Spinal cord (tissue), 9 donors: ENCODE measurements at regions not wholly inside any gene's neighbourhood (a gene's known extent, or its start where the extent isn't known, plus 50 kb on each side); places are given as distances from the start of the nearest gene placed in this dataset.
A peak's percentile ranks its signal among the peaks of the same experiment; 100 is the strongest.

ENCODE experiments used
- DNase-seq, 6 donors: peaks; one replicate each; pipeline versions ENCODE4 v3.0.0 to v3.0.0-alpha.2; 2013 to 2015; ENCODE audit warnings: low spot score in 6 of 6, low read depth in 4 of 6
- H3K27ac ChIP-seq: one replicate; pipeline ENCODE4 v1.5.1; 2013; ENCODE audit warnings: low read depth, low read length, control low read depth
- H3K27me3 ChIP-seq: one replicate; pipeline ENCODE4 v1.6.1; 2013; ENCODE audit warnings: low read length; ENCODE audit not compliant: control insufficient read depth, insufficient read depth
- H3K36me3 ChIP-seq: one replicate; pipeline ENCODE4 v1.6.1; 2013; ENCODE audit warnings: low read length; ENCODE audit not compliant: control insufficient read depth, insufficient read depth
- H3K4me1 ChIP-seq: one replicate; pipeline ENCODE4 v1.6.1; 2013; ENCODE audit warnings: low read length; ENCODE audit not compliant: control insufficient read depth, insufficient read depth
- H3K4me3 ChIP-seq: one replicate; pipeline ENCODE4 v1.5.1; 2013; ENCODE audit warnings: low read depth, low read length, control low read depth
- H3K9me3 ChIP-seq: one replicate; pipeline ENCODE4 v1.6.1; 2013; ENCODE audit warnings: low read length; ENCODE audit not compliant: control insufficient read depth, insufficient read depth
- WGBS: methylation state at CpG from one replicate; pipeline ENCODE4 v1.1.5; 2013; ENCODE audit warnings: missing lambda C conversion rate; ENCODE audit not compliant: insufficient coverage; 5-methylcytosine and 5-hydroxymethylcytosine counted together
- donor health status: healthy.

GRCh38 chr2:33877348-33878016 lies 278.4 kb upstream of the FAM98A start:
- Histone ChIP-seq H3K9me3 (no peaks in the 10 kb centered on the region), H3K27me3 (no peaks in the 10 kb centered on the region), H3K4me1 (no peaks in the 10 kb centered on the region), H3K4me3 (no peak overlapping the region), H3K36me3 (no peaks in the 10 kb centered on the region), H3K27ac (no peak overlapping the region)
- 94% methylated on average over 3 of the region's 6 CpGs for WGBS
- no peak for DNase-seq

DNA sequence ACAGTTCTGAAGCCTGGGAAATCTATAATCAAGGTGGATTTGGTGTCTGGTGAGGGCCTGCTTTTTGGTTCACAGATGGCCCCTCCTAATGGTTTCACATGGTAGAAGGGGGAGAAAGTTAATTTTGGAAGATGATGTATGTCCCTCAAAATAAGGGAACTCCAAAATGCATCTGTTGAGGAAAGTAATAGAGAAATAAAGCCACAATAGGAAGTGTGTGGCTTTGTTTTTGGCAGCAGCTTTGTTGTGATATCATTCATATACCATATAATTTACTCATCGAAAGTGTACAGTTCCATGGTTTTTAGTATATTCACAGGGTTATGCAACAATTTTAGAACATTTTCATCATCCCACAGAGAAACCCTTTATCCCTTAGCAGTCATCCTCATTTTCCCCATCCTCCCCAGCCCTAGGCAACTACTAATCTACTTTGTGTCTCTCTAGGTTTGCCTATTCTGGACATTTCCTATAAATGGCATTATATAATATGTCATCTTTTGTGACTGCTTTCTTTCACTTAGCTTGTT lies 274.0 kb upstream of the FAM98A start:
- Histone ChIP-seq H3K36me3 (no peaks in the 10 kb centered on the region), H3K9me3 (no peaks in the 10 kb centered on the region), H3K4me1 (no peaks in the 10 kb centered on the region), H3K27me3 (no peaks in the 10 kb centered on the region), H3K4me3 (no peak overlapping the region), H3K27ac (no peak overlapping the region)
- no peak for DNase-seq
- 100% methylated on average over 1 of the region's 1 CpG for WGBS

DNA sequence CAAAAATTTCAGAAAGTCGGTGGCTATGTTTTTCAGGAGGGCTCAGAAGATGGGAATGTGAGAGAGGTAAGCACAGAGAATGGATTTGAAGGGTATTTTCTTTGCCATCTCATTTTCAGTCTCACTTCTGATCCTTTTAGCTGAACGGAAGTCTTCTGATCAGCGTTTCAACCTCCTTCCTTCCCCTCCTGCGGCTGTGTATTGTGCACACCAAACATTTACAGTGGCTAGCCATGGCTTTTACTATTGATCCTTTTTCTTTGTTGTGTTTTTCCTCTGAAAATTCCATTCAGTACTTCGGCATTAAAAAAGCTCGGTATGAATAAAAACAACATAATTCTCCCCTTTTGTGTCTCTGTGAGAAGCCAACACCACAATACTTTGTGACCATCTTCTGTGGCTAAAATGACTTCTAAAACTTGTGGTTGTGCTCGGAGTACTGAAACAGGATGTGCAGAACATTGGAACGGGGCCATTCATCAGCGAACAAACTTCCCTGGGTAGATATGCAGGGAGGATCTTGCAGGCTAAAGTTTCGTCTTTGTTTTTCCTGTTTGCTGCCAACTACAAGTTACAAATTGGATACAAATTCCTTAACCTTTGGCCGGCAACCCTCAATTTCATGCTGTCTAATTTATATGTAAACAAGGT lies 260.8 kb upstream of the FAM98A start:
- no peaks in the 10 kb centered on the region for H3K9me3 ChIP-seq
- peak in 2 of 6 donors; percentile 25 to 32 for DNase-seq
- H3K4me3 ChIP-seq, result no peak overlapping the region
- no peak overlapping the region for H3K27ac ChIP-seq
- no peaks in the 10 kb centered on the region for H3K27me3 ChIP-seq
- WGBS, result 20% methylated on average over 1 of the region's 11 CpGs
- H3K4me1 ChIP-seq, result no peaks in the 10 kb centered on the region
- H3K36me3 ChIP-seq, result no peaks in the 10 kb centered on the region

DNA sequence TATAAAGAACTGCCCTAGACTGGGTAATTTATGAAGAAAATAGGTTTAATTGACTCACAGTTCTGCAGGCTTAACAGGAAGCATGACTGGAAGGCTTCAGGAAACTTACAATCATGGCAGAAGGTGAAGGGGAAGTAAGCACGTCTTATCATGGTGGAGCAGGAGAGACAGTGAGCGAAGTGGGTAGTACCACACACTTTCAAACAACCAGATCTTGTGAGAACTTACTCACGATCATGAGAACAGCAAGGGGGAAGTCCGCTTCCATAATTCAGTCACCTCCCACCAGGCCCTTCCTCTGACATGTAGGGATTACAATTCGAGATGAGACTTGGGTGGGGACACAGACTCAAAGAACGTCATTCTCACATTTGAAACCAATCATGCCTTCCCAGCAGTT lies 260.1 kb upstream of the FAM98A start:
- H3K4me3 ChIP-seq, result no peak overlapping the region
- H3K4me1 ChIP-seq, result no peaks in the 10 kb centered on the region
- H3K36me3 ChIP-seq, result no peaks in the 10 kb centered on the region
- H3K27ac ChIP-seq, result no peak overlapping the region
- H3K27me3 ChIP-seq, result no peaks in the 10 kb centered on the region
- WGBS, result 73% methylated on average over 2 of the region's 6 CpGs
- H3K9me3 ChIP-seq, result no peaks in the 10 kb centered on the region
- no peak for DNase-seq

GRCh38 chr2:33848486-33848885 lies 249.4 kb upstream of the FAM98A start:
- no CpG with 5 or more reads among the region's 2 CpGs for WGBS
- no peaks in the 10 kb centered on the region for H3K27me3 ChIP-seq
- no peak overlapping the region for H3K4me3 ChIP-seq
- peak in 1 of 6 donors; percentile 13 for DNase-seq
- no peaks in the 10 kb centered on the region for H3K9me3 ChIP-seq
- no peaks in the 10 kb centered on the region for H3K4me1 ChIP-seq
- H3K27ac ChIP-seq, result no peak overlapping the region
- no peaks in the 10 kb centered on the region for H3K36me3 ChIP-seq

GRCh38 chr2:33839791-33840190 lies 240.7 kb upstream of the FAM98A start:
- H3K27me3 ChIP-seq, result no peaks in the 10 kb centered on the region
- no peaks in the 10 kb centered on the region for H3K36me3 ChIP-seq
- H3K27ac ChIP-seq, result no peak overlapping the region
- WGBS, result 92% methylated on average over 6 of the region's 7 CpGs
- H3K9me3 ChIP-seq, result no peaks in the 10 kb centered on the region
- DNase-seq, result no peak
- no peaks in the 10 kb centered on the region for H3K4me1 ChIP-seq
- H3K4me3 ChIP-seq, result no peak overlapping the region

DNA sequence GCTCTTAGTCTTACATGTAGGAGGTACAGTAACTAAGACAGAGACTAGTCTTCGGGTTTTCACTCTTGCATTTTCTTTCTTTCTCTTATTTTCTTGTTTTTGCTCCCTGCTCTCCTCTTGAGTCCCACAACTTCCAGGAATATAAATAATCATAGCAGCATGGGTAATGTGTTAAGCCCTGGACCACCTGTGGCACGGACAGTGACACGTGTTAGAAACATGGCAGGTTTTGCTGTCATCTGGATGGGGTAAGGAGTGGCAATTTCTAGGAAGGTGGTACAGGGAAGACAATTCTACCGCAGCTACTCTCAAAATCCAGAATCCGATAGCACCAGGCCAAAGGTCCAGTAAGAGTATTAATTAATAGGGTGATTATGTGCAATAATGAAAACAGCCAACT lies 237.5 kb upstream of the FAM98A start:
- Histone ChIP-seq H3K27ac (no peak overlapping the region), H3K27me3 (no peaks in the 10 kb centered on the region), H3K36me3 (no peaks in the 10 kb centered on the region), H3K9me3 (no peaks in the 10 kb centered on the region), H3K4me1 (no peaks in the 10 kb centered on the region), H3K4me3 (no peak overlapping the region)
- 100% methylated on average over 1 of the region's 5 CpGs for WGBS
- no peak for DNase-seq

- WGBS, result 100% methylated on average over 1 of the region's 1 CpG
- DNase-seq, result no peak
- Histone ChIP-seq H3K9me3 (no peaks in the 10 kb centered on the region), H3K4me1 (no peaks in the 10 kb centered on the region), H3K27ac (no peak overlapping the region), H3K36me3 (no peaks in the 10 kb centered on the region), H3K4me3 (no peak overlapping the region), H3K27me3 (no peaks in the 10 kb centered on the region)
Measured at GRCh38 chr2:33835911-33836310, 236.8 kb upstream of the FAM98A start.

DNA sequence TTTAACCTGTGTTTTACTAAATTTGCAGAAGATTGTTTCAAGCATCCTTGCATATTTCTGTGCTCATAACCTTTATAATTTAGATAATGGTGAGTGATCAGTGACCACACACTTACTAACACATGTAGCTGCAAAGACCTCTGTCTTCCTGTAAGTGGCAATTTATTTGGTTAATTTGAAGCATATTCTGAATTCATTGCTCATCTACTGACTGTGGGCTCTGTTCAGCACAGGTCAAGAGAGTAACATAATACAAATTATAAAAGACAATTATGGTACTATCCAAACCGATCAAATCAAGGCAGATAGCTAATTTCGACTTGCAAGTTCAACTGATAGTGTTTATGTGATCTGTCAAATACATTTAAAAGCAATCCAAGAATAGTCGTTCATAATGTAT lies 223.9 kb upstream of the FAM98A start:
- WGBS, result no CpG with 5 or more reads among the region's 3 CpGs
- no peaks in the 10 kb centered on the region for H3K27me3 ChIP-seq
- H3K27ac ChIP-seq, result no peak overlapping the region
- no peak for DNase-seq
- no peaks in the 10 kb centered on the region for H3K4me1 ChIP-seq
- H3K9me3 ChIP-seq, result no peaks in the 10 kb centered on the region
- H3K4me3 ChIP-seq, result no peak overlapping the region
- no peaks in the 10 kb centered on the region for H3K36me3 ChIP-seq

GRCh38 chr2:33812707-33813106 lies 213.6 kb upstream of the FAM98A start:
- H3K9me3 ChIP-seq, result no peaks in the 10 kb centered on the region
- WGBS, result no CpG with 5 or more reads among the region's 2 CpGs
- H3K4me1 ChIP-seq, result no peaks in the 10 kb centered on the region
- H3K4me3 ChIP-seq, result no peak overlapping the region
- H3K27me3 ChIP-seq, result no peaks in the 10 kb centered on the region
- no peak overlapping the region for H3K27ac ChIP-seq
- DNase-seq, result no peak
- no peaks in the 10 kb centered on the region for H3K36me3 ChIP-seq
